ENCODE measurements at regions not wholly inside any gene's neighbourhood (a gene's known extent, or its start where the extent isn't known, plus 50 kb on each side); places are given as distances from the start of the nearest gene placed in this dataset.

DNA sequence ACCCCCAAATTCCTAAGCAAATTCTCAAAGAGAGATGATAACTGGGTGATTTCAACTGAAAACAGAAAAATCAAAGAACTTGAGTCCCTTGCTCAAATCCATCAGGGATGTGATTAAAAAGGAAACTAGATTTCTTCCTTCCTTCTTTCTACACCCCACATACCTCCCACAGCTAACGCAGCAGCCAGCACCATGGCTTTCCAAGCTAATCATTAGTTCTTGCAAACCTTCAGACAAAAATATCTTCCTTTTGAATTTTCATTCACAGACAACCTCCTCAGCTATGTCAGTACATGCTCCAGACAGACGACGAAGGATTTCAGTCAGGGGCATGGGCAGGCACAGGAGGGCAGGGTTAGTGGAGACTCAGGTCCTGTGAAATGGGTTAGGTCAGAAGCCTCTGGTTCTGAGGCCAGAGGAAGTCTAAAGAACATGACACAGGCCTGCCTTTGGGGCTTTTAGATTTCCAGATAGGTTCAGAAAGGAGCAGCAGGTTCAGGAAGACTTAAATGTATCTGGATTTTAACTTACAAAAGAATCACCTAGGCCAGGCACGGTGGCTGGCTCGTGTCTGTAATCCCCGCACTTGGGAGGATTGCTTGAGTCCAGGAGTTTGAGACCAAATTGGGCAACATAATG, 173.7 kb upstream of the NFIB start:
- TF ChIP-seq POLR2A (IDR thresholded peaks at IDR 0.05; ENCODE audit: control extremely low read depth in 1 of 2, low read depth in 2 of 2, low read length in 2 of 2) (no peak), TAF1 (IDR thresholded peaks at IDR 0.05; ENCODE audit: low read depth, low read length) (no peak), RAD21 (IDR thresholded peaks at IDR 0.05 in 1 of 2, conservative IDR thresholded peaks at IDR 0.05 in 1 of 2; ENCODE audit: low read depth in 2 of 2, low read length in 2 of 2) (no peak), EP300 (IDR thresholded peaks at IDR 0.05; ENCODE audit: borderline replicate concordance in 1 of 2, low read depth in 2 of 2, low read length in 2 of 2) (no peak), EZH2 (IDR thresholded peaks at IDR 0.05; ENCODE audit: low read depth, low read length, severe bottlenecking) (no peak), JUND (IDR thresholded peaks at IDR 0.05; ENCODE audit: low read length) (no peak), MAFK (IDR thresholded peaks at IDR 0.05; ENCODE audit: low read depth, low read length) (no peak), POLR2AphosphoS5 (IDR thresholded peaks at IDR 0.05; ENCODE audit: low read depth, low read length) (no peak)
- TF ChIP-seq, protein P1, sequence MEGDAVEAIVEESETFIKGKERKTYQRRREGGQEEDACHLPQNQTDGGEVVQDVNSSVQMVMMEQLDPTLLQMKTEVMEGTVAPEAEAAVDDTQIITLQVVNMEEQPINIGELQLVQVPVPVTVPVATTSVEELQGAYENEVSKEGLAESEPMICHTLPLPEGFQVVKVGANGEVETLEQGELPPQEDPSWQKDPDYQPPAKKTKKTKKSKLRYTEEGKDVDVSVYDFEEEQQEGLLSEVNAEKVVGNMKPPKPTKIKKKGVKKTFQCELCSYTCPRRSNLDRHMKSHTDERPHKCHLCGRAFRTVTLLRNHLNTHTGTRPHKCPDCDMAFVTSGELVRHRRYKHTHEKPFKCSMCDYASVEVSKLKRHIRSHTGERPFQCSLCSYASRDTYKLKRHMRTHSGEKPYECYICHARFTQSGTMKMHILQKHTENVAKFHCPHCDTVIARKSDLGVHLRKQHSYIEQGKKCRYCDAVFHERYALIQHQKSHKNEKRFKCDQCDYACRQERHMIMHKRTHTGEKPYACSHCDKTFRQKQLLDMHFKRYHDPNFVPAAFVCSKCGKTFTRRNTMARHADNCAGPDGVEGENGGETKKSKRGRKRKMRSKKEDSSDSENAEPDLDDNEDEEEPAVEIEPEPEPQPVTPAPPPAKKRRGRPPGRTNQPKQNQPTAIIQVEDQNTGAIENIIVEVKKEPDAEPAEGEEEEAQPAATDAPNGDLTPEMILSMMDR (IDR thresholded peaks at IDR 0.05; ENCODE audit: control extremely low read depth in 1 of 3, insufficient read depth in 1 of 3, low read depth in 1 of 3, low read length in 3 of 3), result no peak
